A673 (cell line): ENCODE measurements at regions not wholly inside any gene's neighbourhood (a gene's known extent, or its start where the extent isn't known, plus 50 kb on each side); places are given as distances from the start of the nearest gene placed in this dataset.

ENCODE experiments used
- EZH2 ChIP-seq: fragments of 200-600 bp; sonication (generic); IDR thresholded peaks from 2 replicates; pipeline ENCODE4 v1.6.1; 2017; ENCODE audit warnings: borderline replicate concordance, low read depth, mild to moderate bottlenecking, mixed read lengths, antibody characterized with exemption, low read length; ENCODE audit not compliant: poor library complexity, severe bottlenecking
- TF ChIP-seq, protein P1 (sequence below): fragments of 300-800, 200-600 bp; sonication (generic); conservative IDR thresholded peaks from 2 replicates; pipeline ENCODE4 v1.5.1; 2017; ENCODE audit warnings: low read depth, mild to moderate bottlenecking, antibody characterized with exemption, low read length, moderate library complexity, mixed read lengths

GRCh38 chr6:163726037-163726695 is 311.6 kb downstream of the QKI start:
- no peak for TF ChIP-seq EZH2
- TF ChIP-seq, protein P1, sequence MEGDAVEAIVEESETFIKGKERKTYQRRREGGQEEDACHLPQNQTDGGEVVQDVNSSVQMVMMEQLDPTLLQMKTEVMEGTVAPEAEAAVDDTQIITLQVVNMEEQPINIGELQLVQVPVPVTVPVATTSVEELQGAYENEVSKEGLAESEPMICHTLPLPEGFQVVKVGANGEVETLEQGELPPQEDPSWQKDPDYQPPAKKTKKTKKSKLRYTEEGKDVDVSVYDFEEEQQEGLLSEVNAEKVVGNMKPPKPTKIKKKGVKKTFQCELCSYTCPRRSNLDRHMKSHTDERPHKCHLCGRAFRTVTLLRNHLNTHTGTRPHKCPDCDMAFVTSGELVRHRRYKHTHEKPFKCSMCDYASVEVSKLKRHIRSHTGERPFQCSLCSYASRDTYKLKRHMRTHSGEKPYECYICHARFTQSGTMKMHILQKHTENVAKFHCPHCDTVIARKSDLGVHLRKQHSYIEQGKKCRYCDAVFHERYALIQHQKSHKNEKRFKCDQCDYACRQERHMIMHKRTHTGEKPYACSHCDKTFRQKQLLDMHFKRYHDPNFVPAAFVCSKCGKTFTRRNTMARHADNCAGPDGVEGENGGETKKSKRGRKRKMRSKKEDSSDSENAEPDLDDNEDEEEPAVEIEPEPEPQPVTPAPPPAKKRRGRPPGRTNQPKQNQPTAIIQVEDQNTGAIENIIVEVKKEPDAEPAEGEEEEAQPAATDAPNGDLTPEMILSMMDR = no peak
